ENCODE measurements at regions not wholly inside any gene's neighbourhood (a gene's known extent, or its start where the extent isn't known, plus 50 kb on each side); places are given as distances from the start of the nearest gene placed in this dataset.

DNA sequence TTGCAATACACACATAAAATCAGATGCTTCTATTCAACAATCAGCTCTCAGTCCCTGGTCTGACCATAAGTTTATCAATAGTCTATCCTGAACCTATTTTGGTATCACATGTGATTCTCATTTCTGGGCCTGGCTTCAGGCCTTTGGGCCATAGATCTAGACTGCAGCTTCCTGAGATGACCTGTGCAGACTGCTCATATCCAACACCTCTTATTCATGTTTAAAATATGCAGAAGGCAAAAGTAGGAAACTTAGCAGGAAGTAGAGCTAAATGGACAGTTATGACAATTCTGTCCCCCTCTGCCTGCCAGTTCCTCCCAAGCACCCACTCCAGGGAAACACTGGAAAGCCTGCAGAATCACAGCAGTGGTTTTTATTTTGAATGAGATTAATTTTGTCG lies 53.3 kb downstream of the C7orf25 start:
- no peak for ATAC-seq

- ATAC-seq: no peak
Observed at GRCh38 chr7:42856605-42856987, 55.3 kb downstream of the C7orf25 start.

DNA sequence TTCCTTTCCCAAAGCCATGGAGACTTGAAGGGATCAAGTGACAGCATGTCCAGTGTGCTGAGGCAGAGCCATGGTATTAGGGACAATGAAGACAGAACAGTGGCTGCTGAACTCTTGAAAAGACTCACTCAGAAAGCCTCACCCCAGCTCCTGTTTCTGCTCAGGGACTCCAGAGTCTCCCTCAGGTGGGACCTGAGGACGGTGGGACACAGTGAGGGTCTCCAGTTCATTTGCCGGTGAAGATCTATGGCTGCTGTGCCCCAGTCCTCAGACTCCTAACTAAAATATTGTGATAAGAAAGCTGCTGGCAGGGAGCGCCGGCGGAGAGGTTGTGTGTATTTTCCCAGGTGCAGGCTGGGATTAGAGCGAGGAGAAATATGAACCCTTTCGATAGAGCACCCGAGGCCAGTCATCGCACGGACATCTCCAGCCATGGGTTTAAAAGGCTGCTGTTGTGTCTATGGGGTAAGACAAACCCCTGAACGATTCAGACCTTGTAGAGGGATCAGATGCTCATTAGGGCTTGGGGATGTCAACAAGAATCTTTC lies 57.2 kb downstream of the C7orf25 start:
- ATAC-seq: no peak

DNA sequence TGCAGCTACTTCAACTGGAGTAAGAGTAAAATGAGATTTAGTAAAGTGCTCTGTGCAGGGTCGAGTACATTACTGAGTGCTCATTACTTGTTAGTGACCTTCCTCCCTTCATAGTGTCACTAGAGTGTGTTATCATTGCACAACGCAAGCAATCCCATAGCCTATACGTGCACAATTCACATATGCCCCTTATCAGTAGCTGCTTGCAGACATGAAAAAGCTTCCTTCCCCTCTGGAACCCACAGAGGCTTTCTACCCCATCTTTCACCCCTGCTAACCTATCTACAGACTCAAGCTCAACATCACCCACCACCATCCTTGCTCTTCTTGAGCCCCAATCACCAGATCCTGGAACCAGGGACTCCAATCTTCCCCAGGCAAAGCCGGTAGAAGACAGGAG lies 59.3 kb downstream of the C7orf25 start:
- no peak for ATAC-seq

GRCh38 chr7:42843205-42843800 lies 68.6 kb downstream of the C7orf25 start:
- no peak for ATAC-seq

DNA sequence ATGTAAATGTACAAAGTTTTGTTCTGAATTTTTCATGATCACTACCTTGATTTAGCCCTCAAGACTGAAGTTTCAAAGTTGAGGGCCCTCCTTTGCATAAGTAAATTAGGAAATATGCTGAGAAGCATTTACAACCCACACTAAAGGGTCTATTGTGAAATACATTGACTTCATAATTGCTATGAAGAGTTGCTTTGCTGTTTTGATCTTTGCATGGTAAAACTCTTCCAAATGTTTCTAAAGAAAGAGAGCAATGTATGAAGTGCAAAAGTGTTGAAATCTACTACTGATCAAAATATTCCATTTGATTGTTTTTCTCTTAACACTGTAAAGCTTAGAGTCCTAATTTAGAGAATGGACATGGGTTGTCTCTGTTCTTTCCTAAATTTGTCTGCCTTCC lies 77.2 kb downstream of the C7orf25 start:
- ATAC-seq: no peak

GRCh38 chr7:42833411-42833810 lies 78.5 kb downstream of the C7orf25 start:
- ATAC-seq: no peak

- ATAC-seq: no peak
Observed at GRCh38 chr7:42832667-42833066, 79.2 kb downstream of the C7orf25 start.

DNA sequence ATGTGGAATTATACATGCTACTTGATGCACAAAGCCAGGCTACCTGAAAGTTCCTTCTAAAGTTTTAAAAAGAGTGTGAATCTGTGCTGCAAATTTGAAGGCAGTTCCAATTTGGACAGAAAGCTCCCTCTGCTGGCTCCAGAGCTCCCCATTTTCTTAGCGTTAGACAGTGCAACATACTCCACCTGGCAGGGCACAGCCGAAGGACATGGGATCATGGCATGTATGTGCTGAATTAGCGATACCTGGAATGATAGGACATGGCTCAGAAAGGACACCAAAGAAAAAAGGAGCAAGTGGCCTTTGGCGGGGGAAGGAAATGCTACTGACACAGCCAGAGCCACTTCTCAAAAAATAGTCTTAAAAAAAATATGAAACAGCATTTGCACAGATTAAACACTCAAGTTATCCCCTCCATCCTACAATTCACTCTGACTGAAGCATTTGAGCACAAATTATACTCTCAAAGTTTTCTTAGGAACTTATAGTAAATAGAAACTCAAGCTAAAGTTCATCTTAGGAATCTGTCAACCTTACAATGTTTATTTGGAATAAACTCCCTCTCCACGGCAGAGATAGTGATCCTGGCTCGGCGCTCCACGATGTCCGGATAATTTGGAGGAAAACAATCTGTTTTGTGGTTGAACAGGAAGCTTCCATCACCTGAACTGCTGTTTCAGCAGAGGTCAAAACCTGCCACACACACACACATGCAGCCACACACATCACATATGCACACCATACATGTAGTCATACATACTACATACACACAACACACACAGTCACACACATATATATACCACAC lies 80.0 kb downstream of the C7orf25 start:
- ATAC-seq: no peak

- ATAC-seq: no peak
Observed at GRCh38 chr7:42831006-42831717, 80.7 kb downstream of the C7orf25 start.

DNA sequence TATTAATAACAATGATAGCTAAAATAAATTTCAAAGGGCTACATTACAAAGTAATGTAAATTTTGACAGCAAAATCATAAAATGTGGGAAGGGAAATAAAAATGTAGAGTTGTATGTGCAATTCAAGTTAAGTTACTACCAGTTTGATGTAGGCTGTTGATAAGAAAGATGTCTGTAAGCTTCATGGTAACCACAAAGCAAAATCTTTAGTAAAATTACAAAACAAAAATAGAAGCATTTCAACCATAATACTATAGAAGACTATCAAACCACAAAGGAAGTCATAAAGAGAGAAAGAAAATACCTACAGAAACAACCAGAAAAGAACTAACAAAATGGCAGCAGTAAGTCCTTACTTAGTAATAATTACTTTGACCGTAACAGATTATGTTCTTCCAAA lies 99.1 kb downstream of the C7orf25 start:
- ATAC-seq: no peak

DNA sequence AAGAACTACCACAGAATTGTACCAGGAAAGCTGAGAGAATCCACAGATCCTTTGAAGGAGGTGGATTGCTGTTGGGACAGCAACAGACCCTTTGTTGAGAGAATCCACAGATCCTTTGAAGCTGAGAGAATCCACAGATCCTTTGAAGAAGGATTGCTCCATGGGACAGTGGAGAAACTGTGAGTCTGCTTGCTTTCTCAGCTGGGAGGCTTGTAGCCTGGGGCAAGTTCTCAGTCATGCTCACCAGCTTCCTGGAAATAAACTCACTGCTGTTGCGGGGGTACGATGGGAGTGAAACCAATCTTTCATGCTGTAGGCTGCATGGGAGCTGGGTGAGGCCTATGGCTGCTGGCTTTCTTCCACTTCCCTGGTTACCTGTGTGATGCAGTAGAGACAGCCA lies 106.3 kb downstream of the C7orf25 start:
- ATAC-seq: no peak

DNA sequence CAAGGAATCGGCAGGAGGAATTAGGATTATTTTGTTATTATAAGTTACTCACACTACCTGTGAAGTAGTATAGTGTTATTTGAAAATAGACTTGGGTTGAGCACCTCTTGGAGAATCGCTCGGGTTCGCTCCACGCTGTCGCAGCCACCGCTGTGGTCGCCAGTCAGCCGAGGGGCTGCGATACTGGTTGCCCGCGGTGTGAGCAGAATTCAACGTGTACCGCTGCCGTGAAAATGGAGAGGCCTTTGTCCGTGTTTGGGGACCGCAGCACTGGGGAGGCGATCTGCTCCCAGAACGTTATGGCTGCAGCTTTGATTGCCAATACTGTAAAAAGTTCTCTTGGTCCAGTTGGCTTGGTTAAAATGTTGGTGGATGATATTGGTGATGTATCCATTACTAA lies 117.2 kb downstream of the C7orf25 start:
- no peak for ATAC-seq

DNA sequence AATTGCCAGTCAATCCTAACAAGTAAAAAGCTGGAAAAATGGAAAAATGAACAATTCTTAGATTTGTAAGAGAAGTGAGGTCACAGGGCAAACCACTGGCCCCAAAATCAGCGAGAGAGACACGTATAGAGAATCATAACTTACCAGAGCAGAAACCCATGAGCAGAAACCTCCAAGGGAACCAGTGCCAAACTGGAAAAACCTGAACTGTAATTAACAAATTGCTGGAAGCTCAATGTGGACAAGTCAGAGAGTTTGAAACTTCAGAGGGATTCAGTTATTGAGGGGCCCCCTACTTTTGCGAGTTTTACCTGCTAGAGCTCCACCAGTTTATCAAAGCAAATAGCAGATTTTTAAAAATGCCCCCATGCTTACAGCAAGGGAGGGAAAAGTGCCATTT lies 119.0 kb downstream of the C7orf25 start:
- no peak for ATAC-seq

DNA sequence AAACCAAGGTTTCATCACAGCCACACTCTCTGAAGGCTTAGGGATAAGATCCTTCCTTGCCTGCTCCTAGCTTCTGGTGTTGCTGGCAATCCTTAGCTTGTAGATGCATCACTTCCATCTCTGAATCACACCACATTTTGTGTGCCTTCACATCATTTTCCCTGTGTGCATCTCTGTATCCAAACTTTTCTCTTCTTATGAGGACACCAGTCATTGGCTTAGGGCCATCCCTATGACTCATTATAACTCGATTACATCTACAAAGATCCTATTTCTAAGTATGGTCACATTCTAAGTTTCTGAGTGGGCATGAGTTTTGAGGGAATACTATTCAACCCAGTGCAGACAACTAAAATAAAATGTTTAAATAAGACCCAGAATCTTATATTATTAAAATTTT lies 121.7 kb downstream of the C7orf25 start:
- no peak for ATAC-seq

GRCh38 chr7:42774436-42774835 lies 137.4 kb downstream of the C7orf25 start:
- ATAC-seq: no peak

GRCh38 chr7:42770114-42770513 lies 141.8 kb downstream of the C7orf25 start:
- ATAC-seq: no peak

DNA sequence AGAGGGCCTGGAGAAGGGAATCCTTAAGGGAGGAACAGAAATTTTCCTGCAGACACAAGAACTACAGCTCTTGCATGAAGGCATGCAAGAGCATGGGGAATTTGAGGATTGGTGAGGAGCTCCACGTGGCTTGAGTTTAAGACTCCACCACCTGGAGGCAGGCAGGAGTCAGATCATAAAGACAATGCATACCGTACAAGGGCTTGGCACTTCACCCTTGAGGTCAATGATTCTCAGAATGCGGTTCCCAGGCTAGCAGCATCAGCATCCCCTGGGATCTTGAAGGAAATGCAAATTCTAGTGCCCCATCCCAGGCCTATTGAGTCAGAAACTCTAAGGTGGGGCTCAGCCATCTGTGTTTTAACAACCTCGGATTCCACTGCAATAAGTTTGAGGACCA lies 143.8 kb downstream of the C7orf25 start:
- ATAC-seq: no peak

DNA sequence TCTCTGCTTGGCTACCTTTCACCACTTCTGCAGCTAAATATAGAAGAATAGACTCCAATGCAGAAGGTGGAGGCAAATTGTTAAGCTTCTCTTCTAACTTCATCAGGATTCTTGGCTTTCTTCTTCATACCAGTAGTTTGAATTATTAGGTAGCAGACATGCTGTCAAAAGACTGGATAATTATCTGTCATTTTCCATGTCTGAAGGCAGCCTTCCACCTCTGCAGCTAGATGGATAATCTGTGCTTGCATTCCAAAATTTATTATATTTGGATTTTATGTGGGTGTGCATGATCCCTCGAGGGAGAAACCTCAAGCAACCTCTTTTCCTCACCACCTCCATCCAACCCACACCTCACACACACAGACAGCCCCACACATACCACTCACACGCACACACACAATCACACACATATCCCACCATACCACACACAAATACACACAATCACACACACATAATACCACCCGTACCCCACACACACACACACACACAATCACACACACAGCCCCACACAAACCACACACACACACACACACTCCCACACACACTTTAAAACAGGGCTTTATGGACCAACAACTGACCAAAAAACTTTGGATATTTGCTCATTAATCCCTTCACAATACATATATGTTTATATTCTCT lies 145.0 kb downstream of the C7orf25 start:
- ATAC-seq: no peak

- ATAC-seq: no peak
Observed at GRCh38 chr7:42765931-42766330, 145.9 kb downstream of the C7orf25 start.

GRCh38 chr7:42763137-42763551 lies 148.7 kb downstream of the C7orf25 start:
- no peak for ATAC-seq

DNA sequence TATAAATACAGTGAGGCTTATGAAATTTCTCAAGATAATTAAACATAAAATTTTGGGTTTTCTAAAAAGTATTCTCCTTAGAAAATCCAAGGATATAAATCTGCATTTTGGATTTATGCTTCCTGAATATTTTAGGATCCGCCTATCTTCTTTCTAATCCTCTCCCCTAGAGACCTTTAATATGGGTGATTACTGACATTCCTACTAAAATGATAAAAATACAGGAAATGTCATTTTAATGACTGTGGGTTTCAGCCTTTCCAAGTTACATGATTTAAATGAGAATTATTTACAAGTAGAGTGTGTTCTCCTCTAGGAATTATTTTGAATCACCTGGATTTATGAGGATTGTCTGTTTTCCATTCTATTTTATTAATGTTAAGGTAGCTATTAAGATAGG lies 150.4 kb downstream of the C7orf25 start:
- no peak for ATAC-seq

DNA sequence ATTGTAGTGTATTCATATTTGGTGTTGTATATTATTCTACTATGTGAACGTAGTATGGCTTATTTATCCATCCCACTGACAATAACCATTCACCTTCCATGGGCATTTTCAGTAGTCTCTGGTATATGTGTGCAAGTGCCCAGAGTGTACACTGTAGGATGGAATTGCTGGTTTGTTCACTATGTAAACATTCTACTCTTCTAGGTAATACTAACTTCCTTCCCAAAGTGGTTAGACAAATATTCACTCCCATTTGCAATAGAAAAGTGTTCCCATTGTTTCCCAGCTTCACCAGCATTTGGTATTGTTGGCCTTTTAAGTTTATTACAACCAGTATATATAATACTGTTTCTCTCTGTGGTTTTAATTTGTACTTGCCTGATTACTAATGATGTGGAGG lies 153.7 kb downstream of the C7orf25 start:
- ATAC-seq: no peak
